GM21786 (cell line): ENCODE measurements at regions not wholly inside any gene's neighbourhood (a gene's known extent, or its start where the extent isn't known, plus 50 kb on each side); places are given as distances from the start of the nearest gene placed in this dataset.
"Not testable (repeated sequence)": the region's sequence is repeated elsewhere in the genome, so short reads cannot be mapped to it uniquely, and the experiment has no call there.

Experiments
- ATAC-seq: cut with Tn5 transposase; IDR thresholded peaks from one replicate; pipeline ENCODE4 v1.9.1; 2021; ENCODE audit not compliant: unreplicated experiment

GRCh38 chr12:67893022-67893580 lies 96.1 kb upstream of the IFNG-AS1 start:
- no peak for ATAC-seq

- ATAC-seq, result not testable (repeated sequence)
These were observed 88.8 kb upstream of the IFNG-AS1 start for GRCh38 chr12:67900418-67900817.

- no peak for ATAC-seq
These were observed 80.1 kb upstream of the IFNG-AS1 start for GRCh38 chr12:67909091-67909531.

- no peak for ATAC-seq
These were observed 79.6 kb upstream of the IFNG-AS1 start for GRCh38 chr12:67909681-67910080.

GRCh38 chr12:67910360-67911274 lies 78.6 kb upstream of the IFNG-AS1 start:
- no peak for ATAC-seq

GRCh38 chr12:67911275-67911600 lies 78.0 kb upstream of the IFNG-AS1 start:
- no peak for ATAC-seq

- no peak for ATAC-seq
These were observed 77.5 kb upstream of the IFNG-AS1 start for GRCh38 chr12:67911789-67912188.

- ATAC-seq, result no peak
These were observed 73.9 kb upstream of the IFNG-AS1 start for GRCh38 chr12:67915335-67915851.

GRCh38 chr12:67916266-67916970 lies 72.8 kb upstream of the IFNG-AS1 start:
- ATAC-seq, result no peak

- no peak for ATAC-seq
These were observed 71.4 kb upstream of the IFNG-AS1 start for GRCh38 chr12:67917811-67918210.

- ATAC-seq, result no peak
These were observed 70.8 kb upstream of the IFNG-AS1 start for GRCh38 chr12:67918441-67918840.

GRCh38 chr12:67919406-67919805 lies 69.8 kb upstream of the IFNG-AS1 start:
- ATAC-seq, result no peak

GRCh38 chr12:67920413-67920812 lies 68.8 kb upstream of the IFNG-AS1 start:
- no peak for ATAC-seq

GRCh38 chr12:67921286-67921685 lies 68.0 kb upstream of the IFNG-AS1 start:
- ATAC-seq, result no peak

- no peak for ATAC-seq
These were observed 67.0 kb upstream of the IFNG-AS1 start for GRCh38 chr12:67922245-67922644.

GRCh38 chr12:67925077-67925476 lies 64.2 kb upstream of the IFNG-AS1 start:
- no peak for ATAC-seq

- no peak for ATAC-seq
These were observed 63.7 kb upstream of the IFNG-AS1 start for GRCh38 chr12:67925552-67925951.

GRCh38 chr12:67926063-67926462 lies 63.2 kb upstream of the IFNG-AS1 start:
- no peak for ATAC-seq

- no peak for ATAC-seq
These were observed 61.9 kb upstream of the IFNG-AS1 start for GRCh38 chr12:67927324-67927723.

GRCh38 chr12:67927815-67928214 lies 61.4 kb upstream of the IFNG-AS1 start:
- no peak for ATAC-seq

- ATAC-seq, result no peak
These were observed 60.4 kb upstream of the IFNG-AS1 start for GRCh38 chr12:67928621-67929383.
